ENCODE measurements at regions not wholly inside any gene's neighbourhood (a gene's known extent, or its start where the extent isn't known, plus 50 kb on each side); places are given as distances from the start of the nearest gene placed in this dataset.
A peak's percentile ranks its signal among the peaks of the same experiment; 100 is the strongest.

DNA sequence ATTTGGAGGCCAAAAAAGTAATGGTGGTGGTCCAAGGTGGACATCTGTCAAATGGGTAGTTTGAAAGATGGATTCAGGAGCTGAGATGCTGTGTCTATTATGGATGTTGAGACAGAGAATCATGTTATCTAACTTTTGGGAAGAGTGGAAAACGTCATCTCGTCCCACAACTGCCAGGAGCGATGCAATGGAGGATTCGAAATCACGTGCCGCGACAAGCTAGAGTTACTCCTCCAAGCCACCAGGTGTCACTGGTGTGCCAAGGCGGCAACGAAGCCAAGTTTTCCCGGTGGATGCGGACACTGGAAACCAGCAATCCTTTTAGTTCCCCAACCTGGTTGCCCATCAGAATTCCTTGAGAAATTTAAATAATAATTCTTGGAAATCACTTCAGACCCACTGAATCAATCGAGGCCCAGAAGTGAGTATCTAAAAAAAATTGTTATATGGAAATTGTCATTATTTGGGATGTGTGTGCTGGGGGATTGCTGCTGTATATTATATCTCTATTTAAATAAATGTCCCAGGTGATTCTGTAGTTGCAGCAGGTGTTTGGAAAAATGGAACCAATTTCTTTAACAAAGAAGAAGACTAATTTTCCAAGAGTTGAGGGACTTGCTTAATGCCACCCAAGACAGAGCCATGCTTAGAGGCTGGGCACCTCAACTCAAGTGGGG is 206.1 kb downstream of the HAPSTR1 start:
- TF ChIP-seq REPIN1 (tag by site-specific recombination; IDR thresholded peaks at IDR 0.05; ENCODE audit: low read depth) (no peak), SP2 (tag by site-specific recombination; IDR thresholded peaks at IDR 0.05) (no peak), ZNF549 (tag by site-specific recombination; IDR thresholded peaks at IDR 0.05) (no peak), KLF10 (tag by site-specific recombination; IDR thresholded peaks at IDR 0.05) (no peak), SCRT2 (tag by site-specific recombination; IDR thresholded peaks at IDR 0.05) (no peak)
- TF ChIP-seq, protein P1, sequence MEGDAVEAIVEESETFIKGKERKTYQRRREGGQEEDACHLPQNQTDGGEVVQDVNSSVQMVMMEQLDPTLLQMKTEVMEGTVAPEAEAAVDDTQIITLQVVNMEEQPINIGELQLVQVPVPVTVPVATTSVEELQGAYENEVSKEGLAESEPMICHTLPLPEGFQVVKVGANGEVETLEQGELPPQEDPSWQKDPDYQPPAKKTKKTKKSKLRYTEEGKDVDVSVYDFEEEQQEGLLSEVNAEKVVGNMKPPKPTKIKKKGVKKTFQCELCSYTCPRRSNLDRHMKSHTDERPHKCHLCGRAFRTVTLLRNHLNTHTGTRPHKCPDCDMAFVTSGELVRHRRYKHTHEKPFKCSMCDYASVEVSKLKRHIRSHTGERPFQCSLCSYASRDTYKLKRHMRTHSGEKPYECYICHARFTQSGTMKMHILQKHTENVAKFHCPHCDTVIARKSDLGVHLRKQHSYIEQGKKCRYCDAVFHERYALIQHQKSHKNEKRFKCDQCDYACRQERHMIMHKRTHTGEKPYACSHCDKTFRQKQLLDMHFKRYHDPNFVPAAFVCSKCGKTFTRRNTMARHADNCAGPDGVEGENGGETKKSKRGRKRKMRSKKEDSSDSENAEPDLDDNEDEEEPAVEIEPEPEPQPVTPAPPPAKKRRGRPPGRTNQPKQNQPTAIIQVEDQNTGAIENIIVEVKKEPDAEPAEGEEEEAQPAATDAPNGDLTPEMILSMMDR (tag by site-specific recombination; IDR thresholded peaks at IDR 0.05) = 0 out of 2 replicates have a peak, but pooled peaks have one; percentile 18
